HG02970 (cell line): ENCODE measurements at regions not wholly inside any gene's neighbourhood (a gene's known extent, or its start where the extent isn't known, plus 50 kb on each side); places are given as distances from the start of the nearest gene placed in this dataset.
"Not testable (repeated sequence)": the region's sequence is repeated elsewhere in the genome, so short reads cannot be mapped to it uniquely, and the experiment has no call there.

Experiments
- ATAC-seq: cut with Tn5 transposase; IDR thresholded peaks from one replicate; pipeline ENCODE4 v1.9.1; 2021; ENCODE audit warnings: mild to moderate bottlenecking, moderate library complexity, moderate number of reproducible peaks; ENCODE audit not compliant: unreplicated experiment, low FRiP score

GRCh38 chr16:21422824-21423223 is 144.7 kb upstream of the CRYM start:
- not testable (repeated sequence) for ATAC-seq

- not testable (repeated sequence) for ATAC-seq
Measured at GRCh38 chr16:21404699-21405098, 126.6 kb upstream of the CRYM start.

GRCh38 chr16:21397866-21398265 is 119.8 kb upstream of the CRYM start:
- not testable (repeated sequence) for ATAC-seq

GRCh38 chr16:21396545-21396944 is 118.5 kb upstream of the CRYM start:
- not testable (repeated sequence) for ATAC-seq

- not testable (repeated sequence) for ATAC-seq
Measured at GRCh38 chr16:21390634-21391033, 112.5 kb upstream of the CRYM start.

GRCh38 chr16:21389860-21390259 is 111.8 kb upstream of the CRYM start:
- ATAC-seq, result not testable (repeated sequence)

- not testable (repeated sequence) for ATAC-seq
Measured at GRCh38 chr16:21387757-21388156, 109.7 kb upstream of the CRYM start.

- not testable (repeated sequence) for ATAC-seq
Measured at GRCh38 chr16:21386201-21386915, 108.3 kb upstream of the CRYM start.

- not testable (repeated sequence) for ATAC-seq
Measured at GRCh38 chr16:21383682-21384081, 105.6 kb upstream of the CRYM start.

GRCh38 chr16:21379645-21380044 is 101.6 kb upstream of the CRYM start:
- not testable (repeated sequence) for ATAC-seq

- not testable (repeated sequence) for ATAC-seq
Measured at GRCh38 chr16:21376196-21376899, 98.3 kb upstream of the CRYM start.

- ATAC-seq, result not testable (repeated sequence)
Measured at GRCh38 chr16:21375334-21375733, 97.2 kb upstream of the CRYM start.

- not testable (repeated sequence) for ATAC-seq
Measured at GRCh38 chr16:21373454-21373853, 95.4 kb upstream of the CRYM start.

- ATAC-seq, result not testable (repeated sequence)
Measured at GRCh38 chr16:21372862-21373261, 94.8 kb upstream of the CRYM start.

GRCh38 chr16:21372162-21372835 is 94.2 kb upstream of the CRYM start:
- ATAC-seq, result not testable (repeated sequence)

- ATAC-seq, result not testable (repeated sequence)
Measured at GRCh38 chr16:21370791-21371190, 92.7 kb upstream of the CRYM start.

- not testable (repeated sequence) for ATAC-seq
Measured at GRCh38 chr16:21368973-21369942, 91.2 kb upstream of the CRYM start.

GRCh38 chr16:21367733-21368421 is 89.8 kb upstream of the CRYM start:
- not testable (repeated sequence) for ATAC-seq

- not testable (repeated sequence) for ATAC-seq
Measured at GRCh38 chr16:21366998-21367397, 88.9 kb upstream of the CRYM start.
